ENCODE measurements at regions not wholly inside any gene's neighbourhood (a gene's known extent, or its start where the extent isn't known, plus 50 kb on each side); places are given as distances from the start of the nearest gene placed in this dataset.

DNA sequence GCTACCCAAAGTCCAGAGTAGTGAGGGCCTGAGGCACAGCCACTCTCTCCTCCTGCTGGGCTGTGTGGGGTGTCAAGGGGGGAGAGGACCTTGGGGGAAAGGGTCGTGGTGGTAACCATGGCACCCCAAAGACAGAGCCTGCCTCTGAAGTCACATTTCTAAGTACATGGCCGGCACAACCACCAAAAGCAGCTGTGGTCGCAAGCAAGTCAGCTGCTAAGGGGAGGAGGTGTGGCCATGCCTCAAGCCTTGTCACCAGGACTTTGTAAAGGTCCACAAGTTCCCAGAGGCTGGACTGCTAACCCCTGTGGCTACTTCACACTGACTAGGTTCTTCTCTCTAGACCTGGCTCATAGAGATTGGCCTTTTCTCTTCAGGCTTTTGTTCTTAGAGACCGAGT is 310.6 kb downstream of the LMX1A start:
- no peak for TF ChIP-seq POLR2A (IDR thresholded peaks at IDR 0.05)
- TF ChIP-seq, protein P1, sequence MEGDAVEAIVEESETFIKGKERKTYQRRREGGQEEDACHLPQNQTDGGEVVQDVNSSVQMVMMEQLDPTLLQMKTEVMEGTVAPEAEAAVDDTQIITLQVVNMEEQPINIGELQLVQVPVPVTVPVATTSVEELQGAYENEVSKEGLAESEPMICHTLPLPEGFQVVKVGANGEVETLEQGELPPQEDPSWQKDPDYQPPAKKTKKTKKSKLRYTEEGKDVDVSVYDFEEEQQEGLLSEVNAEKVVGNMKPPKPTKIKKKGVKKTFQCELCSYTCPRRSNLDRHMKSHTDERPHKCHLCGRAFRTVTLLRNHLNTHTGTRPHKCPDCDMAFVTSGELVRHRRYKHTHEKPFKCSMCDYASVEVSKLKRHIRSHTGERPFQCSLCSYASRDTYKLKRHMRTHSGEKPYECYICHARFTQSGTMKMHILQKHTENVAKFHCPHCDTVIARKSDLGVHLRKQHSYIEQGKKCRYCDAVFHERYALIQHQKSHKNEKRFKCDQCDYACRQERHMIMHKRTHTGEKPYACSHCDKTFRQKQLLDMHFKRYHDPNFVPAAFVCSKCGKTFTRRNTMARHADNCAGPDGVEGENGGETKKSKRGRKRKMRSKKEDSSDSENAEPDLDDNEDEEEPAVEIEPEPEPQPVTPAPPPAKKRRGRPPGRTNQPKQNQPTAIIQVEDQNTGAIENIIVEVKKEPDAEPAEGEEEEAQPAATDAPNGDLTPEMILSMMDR (IDR thresholded peaks at IDR 0.05) = no peak

All from lower leg skin (tissue), 3 donors.